Endothelial cell of umbilical vein (primary cell): ENCODE measurements at regions not wholly inside any gene's neighbourhood (a gene's known extent, or its start where the extent isn't known, plus 50 kb on each side); places are given as distances from the start of the nearest gene placed in this dataset.

Source experiments
- BruUV-seq: library from RNA; stranded (reverse); fragments of 400-500 nt; replicated peaks from 2 replicates; lab custom pipeline; 2021; lab: Mats Ljungman, UMichigan
- CTCF ChIA-PET: fragments of 300-600, 350-600 bp; sonication (Branson Sonifier 250); formaldehyde crosslinking; loops from one replicate; lab custom pipeline; 2021; ENCODE audit warnings: antibody characterized with exemption, inconsistent platforms; lab: Charles Lee
- POLR2A ChIA-PET: fragments of 300-600, 350-600 bp; sonication (Branson Sonifier 250); formaldehyde crosslinking; loops from one replicate; lab custom pipeline; 2021; ENCODE audit warnings: antibody characterized with exemption, inconsistent platforms; lab: Charles Lee
- DNase-seq: peaks from one replicate; pipeline ENCODE4 v3.0.0-alpha.2; 2011; ENCODE audit warnings: low read depth, low spot score
- FAIRE-seq: peaks from 2 replicates; lab custom pipeline; 2011; peaks lifted over from hg19 to GRCh38; lab: Jason Lieb, UNC
- H2AFZ ChIP-seq: 2 replicates; pipeline ENCODE4 v1.6.0; 2012; ENCODE audit warnings: low read depth, low read length, control low read depth, inconsistent platforms
- H3K27ac ChIP-seq: 2 replicates; pipeline ENCODE4 v1.5.1; 2011; ENCODE audit warnings: low read depth, mild to moderate bottlenecking, control low read depth, low read length, moderate library complexity; ENCODE audit not compliant: insufficient read depth
- H3K27me3 ChIP-seq, 2 experiments: 2 replicates each; pipeline versions ENCODE4 v1.6.0 to v1.6.1; 2011; ENCODE audit warnings: low read length in 2 of 2, mixed read lengths in 1 of 2; ENCODE audit not compliant: control insufficient read depth in 2 of 2, insufficient read depth in 2 of 2
- H3K36me3 ChIP-seq, 2 experiments: 2 replicates in 1 of 2; 3 replicates in 1 of 2; pipeline ENCODE4 v1.5.1; 2011; ENCODE audit warnings: low read length in 2 of 2, mild to moderate bottlenecking in 1 of 2, moderate library complexity in 1 of 2; ENCODE audit not compliant: control insufficient read depth in 2 of 2, insufficient read depth in 2 of 2; ENCODE audit errors: extremely low read depth in 1 of 2
- H3K4me1 ChIP-seq: 3 replicates; pipeline ENCODE4 v1.5.1; 2011; ENCODE audit warnings: mild to moderate bottlenecking, low read length; ENCODE audit not compliant: control insufficient read depth, insufficient read depth; ENCODE audit errors: extremely low read depth
- H3K4me2 ChIP-seq: 2 replicates; pipeline ENCODE4 v1.6.1; 2011; ENCODE audit warnings: low read length, control low read depth, mixed read lengths; ENCODE audit not compliant: insufficient read depth
- H3K4me3 ChIP-seq, 3 experiments: fragments of 200-600 bp in 1 of 3; sonication (generic), shearing (Covaris generic) in 1 of 3; replicated peaks in 1 of 3; 2 replicates each; pipeline ENCODE4 v1.5.1; 2011 to 2016; ENCODE audit warnings: control low read depth in 3 of 3, low read length in 3 of 3, mild to moderate bottlenecking in 2 of 3, inconsistent platforms in 1 of 3, low read depth in 1 of 3, moderate library complexity in 1 of 3; ENCODE audit not compliant: insufficient read depth in 1 of 3
- H3K79me2 ChIP-seq: 2 replicates; pipeline ENCODE4 v1.6.0; 2012; ENCODE audit warnings: low read length, inconsistent platforms; ENCODE audit not compliant: control insufficient read depth, insufficient read depth
- H3K9ac ChIP-seq: replicated peaks from 2 replicates; pipeline ENCODE3; 2011; ENCODE audit warnings: low read length, control low read depth; ENCODE audit not compliant: insufficient read depth; ENCODE audit errors: extremely low read depth
- H3K9me1 ChIP-seq: replicated peaks from 3 replicates; pipeline ENCODE4 v1.6.0; 2011; ENCODE audit warnings: mild to moderate bottlenecking, low read length; ENCODE audit not compliant: control insufficient read depth, insufficient read depth; ENCODE audit errors: extremely low read depth
- H3K9me3 ChIP-seq: replicated peaks from 2 replicates; pipeline ENCODE4 v1.5.1; 2012; ENCODE audit warnings: low read length, inconsistent platforms; ENCODE audit not compliant: control insufficient read depth, insufficient read depth
- H4K20me1 ChIP-seq: replicated peaks from 2 replicates; pipeline ENCODE3; 2011; ENCODE audit warnings: mild to moderate bottlenecking, low read length; ENCODE audit not compliant: control insufficient read depth, insufficient read depth; ENCODE audit errors: extremely low read depth
- EZH2 ChIP-seq: IDR thresholded peaks from 2 replicates; pipeline ENCODE4 v1.6.1; 2012; ENCODE audit warnings: borderline replicate concordance, low read depth, mild to moderate bottlenecking, moderate library complexity, low read length, inconsistent platforms; ENCODE audit not compliant: severe bottlenecking
- FOS ChIP-seq: IDR thresholded peaks from 2 replicates; pipeline ENCODE4 v1.6.1; 2011; ENCODE audit warnings: mild to moderate bottlenecking, low read length, moderate library complexity, borderline replicate concordance; ENCODE audit not compliant: insufficient read depth
- GATA2 ChIP-seq: IDR thresholded peaks from 2 replicates; pipeline ENCODE4 v1.7.0; 2011; ENCODE audit warnings: low read depth, mild to moderate bottlenecking, moderate library complexity, mixed read lengths, low read length; ENCODE audit not compliant: insufficient read length, insufficient read depth
- JUN ChIP-seq: IDR thresholded peaks from 2 replicates; pipeline ENCODE4 v1.6.1; 2011; ENCODE audit warnings: borderline replicate concordance, low read depth; ENCODE audit not compliant: insufficient read length, insufficient read depth
- MYC ChIP-seq: IDR thresholded peaks from one replicate; pipeline ENCODE4 v1.6.1; 2011; ENCODE audit warnings: mild to moderate bottlenecking, low read depth, low read length
- POLR2A ChIP-seq: IDR thresholded peaks from 2 replicates; pipeline ENCODE4 v1.6.1; 2012; ENCODE audit warnings: low read depth, mild to moderate bottlenecking, control low read depth, low read length
- POLR2AphosphoS5 ChIP-seq: IDR thresholded peaks from 2 replicates; pipeline ENCODE4 v1.6.1; 2012; ENCODE audit warnings: low read depth, mild to moderate bottlenecking, control low read depth, low read length, moderate library complexity; ENCODE audit not compliant: insufficient read depth
- dilution Hi-C: fragments of 300-500 bp; cut with MboI; formaldehyde crosslinking; loops from one replicate; pipeline ENCODE4 v1.15.0; 2019; ENCODE audit warnings: low sequenced_read_pairs; ENCODE audit not compliant: extremely low pct_ligation_motif_present
- intact Hi-C: fragments of 100-400 bp; cut with micrococcal nuclease; formaldehyde crosslinking; loops from one replicate; pipeline ENCODE4 v1.10.0; 2022
- TF ChIP-seq, protein P1 (sequence below): IDR thresholded peaks from 2 replicates; pipeline ENCODE4 v1.6.1; 2011; ENCODE audit not compliant: insufficient read depth, insufficient read length
- TF ChIP-seq, protein P2 (sequence below), 2 donors: IDR thresholded peaks; 1 replicate in 1 of 2; 2 replicates in 1 of 2; pipeline ENCODE4 v1.5.1; 2011; ENCODE audit warnings: low read length in 2 of 2, mild to moderate bottlenecking in 2 of 2, moderate library complexity in 2 of 2, control low read depth in 1 of 2, inconsistent platforms in 1 of 2, low read depth in 1 of 2; ENCODE audit not compliant: insufficient read depth in 1 of 2; ENCODE audit errors: extremely low read depth in 1 of 2

DNA sequence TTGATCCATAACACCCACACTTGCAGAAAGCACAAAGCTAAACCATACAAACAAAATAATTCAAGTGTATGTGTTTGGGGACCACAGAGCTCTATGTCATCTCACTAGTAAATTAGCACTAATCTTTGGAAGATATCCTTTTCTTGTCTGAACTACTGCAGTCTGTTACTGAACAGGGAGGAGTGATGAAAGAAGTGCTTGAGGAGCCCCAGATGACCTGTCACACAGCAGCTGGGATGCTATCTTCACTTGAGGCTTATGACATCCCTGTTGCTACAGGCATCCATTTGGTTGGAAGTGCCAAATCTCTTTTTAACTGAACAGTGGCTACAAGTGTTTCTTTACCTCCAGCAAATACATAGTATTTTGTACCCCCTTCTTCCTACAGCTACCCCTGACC is 386.3 kb upstream of the CHAC2 start:
- TF ChIP-seq POLR2A (no peak), JUN (no peak), FOS (no peak), GATA2 (no peak), MYC (no peak), EZH2 (no peak), POLR2AphosphoS5 (no peak)
- TF ChIP-seq, protein P1, sequence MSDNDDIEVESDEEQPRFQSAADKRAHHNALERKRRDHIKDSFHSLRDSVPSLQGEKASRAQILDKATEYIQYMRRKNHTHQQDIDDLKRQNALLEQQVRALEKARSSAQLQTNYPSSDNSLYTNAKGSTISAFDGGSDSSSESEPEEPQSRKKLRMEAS: no peak
- TF ChIP-seq, protein P2, sequence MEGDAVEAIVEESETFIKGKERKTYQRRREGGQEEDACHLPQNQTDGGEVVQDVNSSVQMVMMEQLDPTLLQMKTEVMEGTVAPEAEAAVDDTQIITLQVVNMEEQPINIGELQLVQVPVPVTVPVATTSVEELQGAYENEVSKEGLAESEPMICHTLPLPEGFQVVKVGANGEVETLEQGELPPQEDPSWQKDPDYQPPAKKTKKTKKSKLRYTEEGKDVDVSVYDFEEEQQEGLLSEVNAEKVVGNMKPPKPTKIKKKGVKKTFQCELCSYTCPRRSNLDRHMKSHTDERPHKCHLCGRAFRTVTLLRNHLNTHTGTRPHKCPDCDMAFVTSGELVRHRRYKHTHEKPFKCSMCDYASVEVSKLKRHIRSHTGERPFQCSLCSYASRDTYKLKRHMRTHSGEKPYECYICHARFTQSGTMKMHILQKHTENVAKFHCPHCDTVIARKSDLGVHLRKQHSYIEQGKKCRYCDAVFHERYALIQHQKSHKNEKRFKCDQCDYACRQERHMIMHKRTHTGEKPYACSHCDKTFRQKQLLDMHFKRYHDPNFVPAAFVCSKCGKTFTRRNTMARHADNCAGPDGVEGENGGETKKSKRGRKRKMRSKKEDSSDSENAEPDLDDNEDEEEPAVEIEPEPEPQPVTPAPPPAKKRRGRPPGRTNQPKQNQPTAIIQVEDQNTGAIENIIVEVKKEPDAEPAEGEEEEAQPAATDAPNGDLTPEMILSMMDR (IDR thresholded peaks at IDR 0.05; ENCODE audit: extremely low read depth in 1 of 2, insufficient read depth in 1 of 2, low read depth in 1 of 2, low read length in 2 of 2): no peak
- ChIA-PET CTCF (interaction anchor here (0.6 kb wide), 1 partner anchor 174 kb away, joined by 3 read pairs; no protein-coding TSS in a partner anchor), POLR2A (no interaction called here)
- H3K27me3 ChIP-seq: no peaks in the 10 kb centered on the region
- DNase-seq (no peak), FAIRE-seq (no peak)
- no peak overlapping the region for H3K9ac ChIP-seq
- no peak overlapping the region for H3K27ac ChIP-seq
- H3K9me3 ChIP-seq: no peaks in the 10 kb centered on the region
- no peak overlapping the region for H3K4me2 ChIP-seq
- H4K20me1 ChIP-seq: no peaks in the 10 kb centered on the region
- no peaks in the 10 kb centered on the region for H3K36me3 ChIP-seq
- H3K79me2 ChIP-seq: no peaks in the 10 kb centered on the region
- dilution Hi-C loops (no loop called here), intact Hi-C loops (no loop called here)
- H3K9me1 ChIP-seq: no peaks in the 10 kb centered on the region
- no TSS peak for BruUV-seq
- no peak overlapping the region for H3K4me3 ChIP-seq
- H3K4me1 ChIP-seq: no peaks in the 10 kb centered on the region
- H2AFZ ChIP-seq: no peak overlapping the region
